Astrocyte of the cerebellum (primary cell): ENCODE measurements at regions not wholly inside any gene's neighbourhood (a gene's known extent, or its start where the extent isn't known, plus 50 kb on each side); places are given as distances from the start of the nearest gene placed in this dataset.

ENCODE experiments used
- DNase-seq: peaks from one replicate; pipeline ENCODE4 v3.0.0-alpha.2; 2011; ENCODE audit warnings: low read depth
- H3K4me3 ChIP-seq: 2 replicates; pipeline ENCODE4 v1.5.1; 2011; ENCODE audit warnings: mild to moderate bottlenecking, low read depth, low read length, moderate library complexity
- CTCF ChIP-seq: IDR thresholded peaks from 2 replicates; pipeline ENCODE4 v1.5.1; 2012; ENCODE audit warnings: low read length, low read depth, moderate library complexity, mild to moderate bottlenecking; ENCODE audit errors: missing control alignments
- in situ Hi-C: cut with HindIII; loops from 2 replicates; pipeline ENCODE4 v1.10.0; 2017; ENCODE audit warnings: low sequenced_read_pairs

DNA sequence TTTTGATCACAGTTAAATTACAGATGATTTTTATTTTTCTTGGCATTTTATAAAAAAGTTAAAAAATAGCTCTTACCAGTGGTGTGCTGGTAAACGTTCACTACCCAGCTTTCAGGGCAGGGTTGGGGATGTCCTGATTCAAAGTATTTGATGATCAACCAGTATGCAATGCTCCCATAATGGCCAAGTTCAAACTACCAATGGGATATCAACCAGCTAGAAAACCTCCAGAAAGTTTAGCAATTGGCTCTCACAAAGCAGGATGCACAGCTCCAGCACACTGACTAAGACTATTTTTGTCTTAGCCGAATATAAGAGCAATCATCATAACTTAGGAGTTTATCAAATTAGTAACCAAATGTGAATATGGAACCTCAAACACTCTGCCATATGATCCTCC lies 108.0 kb upstream of the PDE5A start:
- no peak overlapping the region for H3K4me3 ChIP-seq
- no peak for TF ChIP-seq CTCF
- in situ Hi-C loops, result no loop called here
- no peak for DNase-seq

DNA sequence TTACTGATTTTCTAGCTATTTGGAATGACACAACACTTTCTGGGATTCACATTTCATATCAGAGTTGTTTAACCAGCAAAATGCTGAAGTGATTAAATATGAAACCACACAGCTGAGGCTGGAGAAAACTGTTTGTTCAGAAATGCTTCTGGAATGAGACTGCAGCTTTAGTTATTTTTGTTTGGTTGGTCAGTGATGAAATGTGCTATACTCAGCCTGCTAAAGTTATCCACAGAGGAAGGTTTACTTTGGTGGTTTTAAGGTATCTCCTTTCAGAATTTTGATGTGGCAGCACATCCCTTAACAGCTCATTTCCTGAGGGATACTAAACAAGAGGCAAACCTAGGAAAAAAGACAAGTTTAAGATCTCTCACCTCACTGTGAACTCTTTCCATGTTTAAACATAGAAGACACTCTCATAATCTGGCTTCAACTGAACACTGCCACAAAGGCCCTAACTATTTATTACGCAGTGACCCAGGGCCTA lies 106.6 kb upstream of the PDE5A start:
- DNase-seq, result peak; percentile 94

DNA sequence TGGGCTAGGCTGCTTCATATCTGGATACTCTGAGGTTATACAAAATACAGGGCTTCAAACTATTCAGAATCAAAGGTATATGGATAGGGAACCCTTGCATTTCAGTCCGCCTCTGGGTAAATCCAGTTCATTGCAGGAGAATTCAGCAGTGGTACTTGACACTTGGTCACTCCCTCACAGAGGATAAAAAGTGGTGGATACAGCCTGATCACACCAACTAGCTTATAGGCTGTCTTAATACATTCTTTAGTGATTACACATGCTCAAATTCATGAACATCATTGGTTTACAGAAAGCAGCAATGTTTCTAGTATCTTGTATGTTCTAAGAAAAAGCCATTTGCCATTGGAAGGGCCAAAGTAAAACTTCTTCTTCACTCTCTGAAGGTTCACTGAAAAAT lies 104.8 kb upstream of the PDE5A start:
- no peak overlapping the region for H3K4me3 ChIP-seq
- in situ Hi-C loops, result no loop called here
- no peak for TF ChIP-seq CTCF
- DNase-seq, result no peak

More for the DNA sequence above, 106.6 kb upstream of the PDE5A start:
- TF ChIP-seq CTCF, result no peak
- no peak overlapping the region for H3K4me3 ChIP-seq
- in situ Hi-C loops, result no loop called here

DNA sequence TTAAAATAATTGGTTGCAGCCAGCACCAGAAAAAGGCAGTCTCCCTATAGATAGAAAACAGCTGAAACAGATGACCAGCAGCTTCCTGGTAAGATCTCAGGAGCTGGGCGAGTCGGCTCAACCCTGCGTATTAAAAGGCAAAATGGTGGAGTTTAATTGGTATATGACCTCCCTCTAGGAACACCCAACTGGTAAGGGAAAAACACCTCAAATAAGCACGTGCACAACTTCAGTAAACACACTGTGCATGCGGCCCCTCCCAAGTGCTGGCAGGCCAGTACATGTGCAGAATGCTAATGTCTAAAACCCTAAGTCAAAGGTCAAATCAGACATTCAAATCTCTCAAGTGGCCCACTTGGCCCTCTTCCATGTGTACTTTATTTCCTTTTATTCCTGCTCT lies 103.2 kb upstream of the PDE5A start:
- in situ Hi-C loops, result no loop called here
- no peak overlapping the region for H3K4me3 ChIP-seq
- TF ChIP-seq CTCF, result no peak
- no peak for DNase-seq

DNA sequence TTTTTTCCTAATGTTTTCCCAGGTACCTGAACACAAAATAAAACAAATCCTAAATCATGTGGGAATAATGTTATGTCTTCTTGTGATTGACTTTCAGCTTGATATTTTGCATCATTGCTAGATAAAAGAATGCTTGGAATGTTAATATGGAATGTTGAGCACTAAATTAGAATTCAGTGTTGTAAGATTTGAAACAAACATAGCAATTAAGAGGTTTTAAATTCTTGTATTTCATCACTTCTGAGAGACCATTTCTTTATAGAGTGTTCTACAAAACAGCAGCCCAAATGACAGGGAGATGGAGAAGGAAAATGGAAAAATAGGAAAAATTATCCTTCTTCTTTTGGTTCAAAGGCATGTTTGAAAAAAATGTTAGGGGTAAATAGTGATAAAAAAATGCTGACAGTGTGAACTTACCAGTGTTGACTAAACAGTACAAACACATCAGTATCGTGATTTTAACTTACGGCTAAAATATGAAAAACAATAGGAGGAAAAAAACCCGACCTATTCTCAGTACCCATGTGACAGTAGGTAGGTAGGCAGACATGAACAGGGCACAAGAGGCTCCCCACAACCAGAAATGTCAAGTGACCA lies 102.6 kb upstream of the PDE5A start:
- no peak for DNase-seq
- H3K4me3 ChIP-seq, result no peak overlapping the region
- no peak for TF ChIP-seq CTCF
- in situ Hi-C loops, result no loop called here

DNA sequence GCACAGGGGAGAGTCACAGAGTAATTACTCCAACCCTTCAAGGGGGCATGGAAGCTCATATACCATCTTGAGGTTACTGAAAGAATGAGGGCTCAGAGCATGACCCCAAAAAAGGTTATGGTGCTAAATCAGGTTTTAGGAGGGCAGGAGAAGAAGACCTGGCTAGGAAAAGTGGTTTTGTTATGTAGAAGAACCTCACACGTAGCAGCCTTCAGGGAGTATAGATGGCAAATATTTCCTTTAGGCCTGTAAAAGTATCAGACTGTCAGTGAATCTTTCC lies 102.0 kb upstream of the PDE5A start:
- no peak overlapping the region for H3K4me3 ChIP-seq
- in situ Hi-C loops, result no loop called here
- no peak for TF ChIP-seq CTCF
- DNase-seq, result no peak
